ENCODE measurements at regions not wholly inside any gene's neighbourhood (a gene's known extent, or its start where the extent isn't known, plus 50 kb on each side); places are given as distances from the start of the nearest gene placed in this dataset.

DNA sequence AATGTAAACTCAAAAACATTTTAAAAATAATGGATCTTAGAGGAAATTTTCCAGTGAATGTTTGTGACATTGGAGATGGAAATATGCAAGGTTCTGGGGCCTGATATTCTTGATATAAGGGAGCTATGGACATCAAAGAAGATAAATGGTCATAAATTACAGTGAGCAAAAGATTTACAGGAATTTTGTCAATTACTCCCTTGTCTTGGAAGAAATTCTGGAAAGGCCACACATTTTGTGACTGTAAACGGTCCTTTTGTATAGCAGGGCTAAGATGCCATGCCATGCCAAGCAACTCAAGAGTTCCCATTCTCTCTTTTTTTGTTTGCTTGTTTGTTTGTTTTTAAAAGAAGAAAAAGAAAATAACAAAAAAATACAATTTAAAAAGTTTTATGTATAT is 1186.2 kb upstream of the CITED2 start:
- Histone ChIP-seq H3K4me3 (ENCODE audit: insufficient read depth, low read length, poor library complexity, severe bottlenecking) (no peak overlapping the region), H2AFZ (ENCODE audit: low read depth, low read length, severe bottlenecking) (no peak overlapping the region), H3F3A (ENCODE audit: insufficient read depth) (no peaks in the 10 kb centered on the region), H3K27me3 (ENCODE audit: low read length) (no peaks in the 10 kb centered on the region), H3K9ac (ENCODE audit: low read length) (no peak overlapping the region), H3K79me2 (ENCODE audit: insufficient read depth, low read length) (no peaks in the 10 kb centered on the region), H3K4me2 (ENCODE audit: low read depth, low read length, poor library complexity, severe bottlenecking) (no peak overlapping the region), H3K36me3 (ENCODE audit: low read length) (peaks cover 4% of the 10 kb centered on the region; the same call in 1 of the 2 replicates), H4K20me1 (ENCODE audit: low read depth, low read length) (no peaks in the 10 kb centered on the region), H3K9me3 (ENCODE audit: insufficient read depth, low read length) (no peaks in the 10 kb centered on the region), H3K27ac (ENCODE audit: low read depth, low read length) (no peak overlapping the region), H3K9me2 (replicated peaks; ENCODE audit: insufficient read depth, low read length) (no peaks in the 10 kb centered on the region)
- TF ChIP-seq EZH2phosphoT487 (conservative IDR thresholded peaks at IDR 0.05; ENCODE audit: low read length) (no peak), CTCF (IDR thresholded peaks at IDR 0.05; ENCODE audit: insufficient read depth, low read length, poor library complexity, severe bottlenecking) (no peak)

DNA sequence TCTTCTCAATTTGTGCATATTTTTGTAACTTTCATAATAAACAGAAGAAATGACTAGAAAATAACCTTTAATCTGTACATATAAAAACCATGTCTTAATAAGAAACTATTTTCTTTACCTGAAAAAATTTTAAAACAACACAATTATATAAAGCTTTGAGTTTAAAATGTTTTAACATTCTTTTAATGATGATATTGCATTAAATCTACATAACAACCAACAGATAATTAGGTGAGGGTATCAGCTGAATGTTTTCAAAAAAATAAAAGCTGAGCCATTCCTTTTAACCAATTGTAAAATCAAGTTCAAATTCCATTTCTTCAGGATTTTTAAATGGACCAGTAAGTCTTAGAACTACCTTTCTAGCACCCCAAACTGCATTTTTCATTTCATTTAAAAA is 1185.0 kb upstream of the CITED2 start:
- no peak for TF ChIP-seq EZH2phosphoT487 (conservative IDR thresholded peaks at IDR 0.05; ENCODE audit: low read length)
- no peak for TF ChIP-seq CTCF (IDR thresholded peaks at IDR 0.05; ENCODE audit: insufficient read depth, low read length, poor library complexity, severe bottlenecking)
- H3K4me3 ChIP-seq (ENCODE audit: insufficient read depth, low read length, poor library complexity, severe bottlenecking) = no peak overlapping the region
- H3K36me3 ChIP-seq (ENCODE audit: low read length) = peaks cover 4% of the 10 kb centered on the region; the same call in 1 of the 2 replicates
- H3K27ac ChIP-seq (ENCODE audit: low read depth, low read length) = no peak overlapping the region
- no peak overlapping the region for H3K4me2 ChIP-seq (ENCODE audit: low read depth, low read length, poor library complexity, severe bottlenecking)
- no peak overlapping the region for H3K9ac ChIP-seq (ENCODE audit: low read length)
- no peak overlapping the region for H2AFZ ChIP-seq (ENCODE audit: low read depth, low read length, severe bottlenecking)
- no peaks in the 10 kb centered on the region for H4K20me1 ChIP-seq (ENCODE audit: low read depth, low read length)
- no peaks in the 10 kb centered on the region for H3K27me3 ChIP-seq (ENCODE audit: low read length)
- no peaks in the 10 kb centered on the region for H3F3A ChIP-seq (ENCODE audit: insufficient read depth)
- H3K9me3 ChIP-seq (ENCODE audit: insufficient read depth, low read length) = no peaks in the 10 kb centered on the region
- H3K9me2 ChIP-seq (replicated peaks; ENCODE audit: insufficient read depth, low read length) = no peaks in the 10 kb centered on the region
- no peaks in the 10 kb centered on the region for H3K79me2 ChIP-seq (ENCODE audit: insufficient read depth, low read length)

GRCh38 chr6:140554421-140554820 is 1180.0 kb upstream of the CITED2 start:
- Histone ChIP-seq H3K9me3 (ENCODE audit: insufficient read depth, low read length) (no peaks in the 10 kb centered on the region), H3K4me3 (ENCODE audit: insufficient read depth, low read length, poor library complexity, severe bottlenecking) (no peak overlapping the region), H3K27ac (ENCODE audit: low read depth, low read length) (no peak overlapping the region), H3K36me3 (ENCODE audit: low read length) (peaks cover 1% of the 10 kb centered on the region; the same call in 1 of the 2 replicates), H3K4me2 (ENCODE audit: low read depth, low read length, poor library complexity, severe bottlenecking) (no peak overlapping the region), H3F3A (ENCODE audit: insufficient read depth) (no peaks in the 10 kb centered on the region), H4K20me1 (ENCODE audit: low read depth, low read length) (no peaks in the 10 kb centered on the region), H3K9ac (ENCODE audit: low read length) (no peak overlapping the region), H3K79me2 (ENCODE audit: insufficient read depth, low read length) (no peaks in the 10 kb centered on the region), H3K9me2 (replicated peaks; ENCODE audit: insufficient read depth, low read length) (no peaks in the 10 kb centered on the region), H3K27me3 (ENCODE audit: low read length) (no peaks in the 10 kb centered on the region), H2AFZ (ENCODE audit: low read depth, low read length, severe bottlenecking) (no peak overlapping the region)
- TF ChIP-seq CTCF (IDR thresholded peaks at IDR 0.05; ENCODE audit: insufficient read depth, low read length, poor library complexity, severe bottlenecking) (no peak), EZH2phosphoT487 (conservative IDR thresholded peaks at IDR 0.05; ENCODE audit: low read length) (no peak)
